DOHH2 (cell line): ENCODE measurements at regions not wholly inside any gene's neighbourhood (a gene's known extent, or its start where the extent isn't known, plus 50 kb on each side); places are given as distances from the start of the nearest gene placed in this dataset.

Experiments used
- H3F3A ChIP-seq: fragments of 200-600 bp; sonication (generic), shearing (Covaris generic); 2 replicates; pipeline ENCODE4 v1.6.0; 2016; ENCODE audit warnings: antibody characterized with exemption, mild to moderate bottlenecking; ENCODE audit not compliant: control insufficient read depth, insufficient read depth
- H3K27ac ChIP-seq: fragments of 200-600 bp; sonication (generic); 2 replicates; pipeline ENCODE4 v1.5.1; 2014; ENCODE audit warnings: low read depth, mild to moderate bottlenecking, low read length, moderate library complexity
- H3K27me3 ChIP-seq: fragments of 200-600 bp; sonication (generic); 2 replicates; pipeline ENCODE4 v1.6.1; 2014; ENCODE audit warnings: mild to moderate bottlenecking, low read length, mixed read lengths; ENCODE audit not compliant: control insufficient read depth
- H3K36me3 ChIP-seq: fragments of 200-600 bp; sonication (generic); 2 replicates; pipeline ENCODE4 v1.6.1; 2014; ENCODE audit warnings: mild to moderate bottlenecking, low read length, moderate library complexity, mixed read lengths; ENCODE audit not compliant: control insufficient read depth
- H3K4me1 ChIP-seq: fragments of 200-600 bp; sonication (generic); 2 replicates; pipeline ENCODE4 v1.6.1; 2014; ENCODE audit warnings: mild to moderate bottlenecking, low read length, mixed read lengths; ENCODE audit not compliant: control insufficient read depth
- H3K4me2 ChIP-seq: fragments of 200-600 bp; sonication (generic); 2 replicates; pipeline ENCODE4 v1.6.0; 2014; ENCODE audit warnings: mild to moderate bottlenecking, low read length, moderate library complexity
- H3K4me3 ChIP-seq: fragments of 200-600 bp; sonication (generic); 2 replicates; pipeline ENCODE4 v1.5.1; 2014; ENCODE audit warnings: mild to moderate bottlenecking, low read length, mixed read lengths
- H3K79me2 ChIP-seq: fragments of 200-600 bp; sonication (generic); 2 replicates; pipeline ENCODE4 v1.6.1; 2014; ENCODE audit warnings: mild to moderate bottlenecking, low read length, mixed read lengths; ENCODE audit not compliant: control insufficient read depth
- H3K9me2 ChIP-seq: fragments of 200-600 bp; sonication (generic); replicated peaks from 2 replicates; pipeline ENCODE4 v1.6.1; 2014; ENCODE audit warnings: mild to moderate bottlenecking, low read length, mixed read lengths; ENCODE audit not compliant: control insufficient read depth
- H3K9me3 ChIP-seq: fragments of 200-600 bp; sonication (generic); 2 replicates; pipeline ENCODE4 v1.6.1; 2014; ENCODE audit warnings: antibody characterized with exemption, low read length, mixed read lengths; ENCODE audit not compliant: control insufficient read depth, insufficient read depth
- H4K20me1 ChIP-seq: fragments of 200-600 bp; sonication (generic); 2 replicates; pipeline ENCODE4 v1.6.0; 2014; ENCODE audit warnings: low read depth, mild to moderate bottlenecking, antibody characterized with exemption, low read length, moderate library complexity; ENCODE audit not compliant: control insufficient read depth, insufficient read depth
- CTCF ChIP-seq: fragments of 200-600 bp; sonication (generic); IDR thresholded peaks from one replicate; pipeline ENCODE4 v1.5.1; 2014; ENCODE audit warnings: antibody characterized with exemption, mild to moderate bottlenecking, low read depth, low read length; ENCODE audit not compliant: poor library complexity, severe bottlenecking
- EZH2phosphoT487 ChIP-seq: fragments of 200-600 bp; sonication (generic); IDR thresholded peaks from 2 replicates; pipeline ENCODE4 v1.6.1; 2017; ENCODE audit warnings: borderline replicate concordance, mild to moderate bottlenecking, antibody characterized with exemption, low read length, moderate library complexity, mixed read lengths

- Histone ChIP-seq H3K9me2 (no peaks in the 10 kb centered on the region), H3F3A (no peaks in the 10 kb centered on the region), H3K4me2 (no peak overlapping the region), H3K36me3 (no peaks in the 10 kb centered on the region), H4K20me1 (no peaks in the 10 kb centered on the region), H3K27me3 (no peaks in the 10 kb centered on the region), H3K79me2 (no peaks in the 10 kb centered on the region), H3K4me1 (no peaks in the 10 kb centered on the region), H3K4me3 (no peak overlapping the region), H3K27ac (no peak overlapping the region), H3K9me3 (no peaks in the 10 kb centered on the region; the same call in 1 of the 2 replicates)
- TF ChIP-seq EZH2phosphoT487 (no peak), CTCF (no peak)
Observed at GRCh38 chr18:71989616-71990015, 554.5 kb downstream of the CBLN2 start.

GRCh38 chr18:71986351-71987050 lies 557.6 kb downstream of the CBLN2 start:
- H3K79me2 ChIP-seq: no peaks in the 10 kb centered on the region
- TF ChIP-seq EZH2phosphoT487 (no peak), CTCF (no peak)
- no peaks in the 10 kb centered on the region for H3K9me2 ChIP-seq
- H3K4me1 ChIP-seq: no peaks in the 10 kb centered on the region
- H3K27me3 ChIP-seq: no peaks in the 10 kb centered on the region
- H4K20me1 ChIP-seq: no peaks in the 10 kb centered on the region
- H3F3A ChIP-seq: no peaks in the 10 kb centered on the region
- H3K9me3 ChIP-seq: no peaks in the 10 kb centered on the region; the same call in 1 of the 2 replicates
- H3K4me2 ChIP-seq: no peak overlapping the region
- H3K36me3 ChIP-seq: no peaks in the 10 kb centered on the region
- H3K27ac ChIP-seq: no peak overlapping the region
- no peak overlapping the region for H3K4me3 ChIP-seq

GRCh38 chr18:71976744-71977143 lies 567.4 kb downstream of the CBLN2 start:
- TF ChIP-seq CTCF (no peak), EZH2phosphoT487 (no peak)
- Histone ChIP-seq H3K4me1 (no peaks in the 10 kb centered on the region), H3K27me3 (no peaks in the 10 kb centered on the region), H3K27ac (no peak overlapping the region), H4K20me1 (no peaks in the 10 kb centered on the region), H3K4me2 (no peak overlapping the region), H3K9me2 (no peaks in the 10 kb centered on the region), H3K4me3 (no peak overlapping the region), H3K9me3 (no peaks in the 10 kb centered on the region), H3K36me3 (no peaks in the 10 kb centered on the region), H3K79me2 (no peaks in the 10 kb centered on the region), H3F3A (no peaks in the 10 kb centered on the region)

- H3K36me3 ChIP-seq: no peaks in the 10 kb centered on the region
- no peaks in the 10 kb centered on the region for H3K79me2 ChIP-seq
- H3K27me3 ChIP-seq: no peaks in the 10 kb centered on the region
- no peak overlapping the region for H3K4me2 ChIP-seq
- H3K4me3 ChIP-seq: no peak overlapping the region
- no peaks in the 10 kb centered on the region for H3K4me1 ChIP-seq
- no peaks in the 10 kb centered on the region for H3K9me2 ChIP-seq
- H3K27ac ChIP-seq: no peak overlapping the region
- H3K9me3 ChIP-seq: no peaks in the 10 kb centered on the region; the same call in 1 of the 2 replicates
- no peaks in the 10 kb centered on the region for H4K20me1 ChIP-seq
- no peaks in the 10 kb centered on the region for H3F3A ChIP-seq
- no peak for TF ChIP-seq EZH2phosphoT487
- TF ChIP-seq CTCF: no peak
Observed at GRCh38 chr18:71966791-71967190, 577.4 kb downstream of the CBLN2 start.
